ENCODE measurements at regions not wholly inside any gene's neighbourhood (a gene's known extent, or its start where the extent isn't known, plus 50 kb on each side); places are given as distances from the start of the nearest gene placed in this dataset.

DNA sequence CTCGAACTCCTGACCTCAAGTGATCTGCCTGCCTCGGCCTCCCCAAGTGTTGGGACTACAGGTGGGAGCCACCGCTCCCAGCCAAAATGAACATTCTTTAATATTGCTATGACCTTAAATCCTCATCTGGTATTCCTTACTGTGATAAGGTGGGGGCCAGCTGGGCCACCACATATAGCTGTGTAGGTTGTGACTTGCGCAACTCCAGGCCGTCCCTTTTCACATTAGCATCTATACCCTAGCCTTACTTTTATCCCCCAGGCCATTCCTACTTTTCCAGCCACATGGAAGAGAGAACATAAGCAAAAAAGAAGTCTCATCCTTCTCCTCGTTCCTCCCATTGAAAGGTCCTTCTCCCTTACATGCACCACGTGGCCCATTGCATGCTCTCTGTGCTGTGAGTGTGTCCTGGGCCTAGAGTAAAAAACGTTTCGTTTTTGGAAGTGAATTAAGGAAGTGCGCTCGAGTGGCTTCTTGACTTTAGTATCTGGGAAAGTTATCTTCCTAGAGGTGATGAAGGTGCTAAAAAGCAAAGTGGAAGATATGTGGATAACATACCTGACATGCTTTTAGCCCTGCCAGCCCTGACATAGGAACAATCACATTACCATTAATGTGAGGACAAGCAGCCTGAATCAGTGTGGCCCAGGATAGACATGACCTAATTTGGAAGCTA, 56.8 kb upstream of the KIF13A start:
- H3K9me1 ChIP-seq (ENCODE audit: control insufficient read depth, insufficient read depth, low read length) = no peaks in the 10 kb centered on the region
- H2AFZ ChIP-seq (ENCODE audit: low read depth, low read length) = peak overlapping the region; percentile 85
- no peak overlapping the region for H3K27ac ChIP-seq (ENCODE audit: extremely low read depth, low read depth, low read length)
- in situ Hi-C loops (cut with MboI) (no loop called here), intact Hi-C loops (cut with micrococcal nuclease) (no loop called here)
- POLR2A ChIA-PET = interaction anchor here (0.6 to 1.3 kb wide), 3 partner anchors 10 to 214 kb away, joined by 3 to 4 read pairs (median 4); no protein-coding TSS in a partner anchor
- H3K4me1 ChIP-seq (replicated peaks in 1 of 2; ENCODE audit: control insufficient read depth in 2 of 2, insufficient read depth in 2 of 2, low read length in 2 of 2) = peaks cover 13 to 17% of the 10 kb centered on the region in 2 experiments
- H3K36me3 ChIP-seq (ENCODE audit: control insufficient read depth, insufficient read depth, low read length) = no peaks in the 10 kb centered on the region
- no peak overlapping the region for H3K4me3 ChIP-seq
- H3K4me2 ChIP-seq (ENCODE audit: insufficient read depth, low read length) = no peak overlapping the region
- CTCF ChIA-PET (ENCODE audit: low intra/inter-chr PET ratio) = no interaction called here
- H3K79me2 ChIP-seq (ENCODE audit: control insufficient read depth, insufficient read depth, low read length) = no peaks in the 10 kb centered on the region
- H3K9ac ChIP-seq (ENCODE audit: insufficient read depth in 1 of 2, low read depth in 2 of 2, low read length in 2 of 2) = no peak overlapping the region; a peak in 1 of 4 replicates
- no peaks in the 10 kb centered on the region for H3K27me3 ChIP-seq (ENCODE audit: control insufficient read depth in 2 of 2, insufficient read depth in 2 of 2, low read length in 2 of 2)
- H4K20me1 ChIP-seq (replicated peaks; ENCODE audit: control insufficient read depth, insufficient read depth, low read length) = no peaks in the 10 kb centered on the region
- WGBS (ENCODE audit: insufficient coverage, low coverage, missing lambda C conversion rate) = 59% methylated on average over 11 of the region's 11 CpGs
- DNase-seq (ENCODE audit: extremely low read depth in 1 of 4, low spot score in 3 of 4) (peak in 1 of 4 experiments; percentile 18), ATAC-seq (peak; percentile 14; the same call in 2 of the 3 replicates), FAIRE-seq (peak; percentile 52)
- no peaks in the 10 kb centered on the region for H3K9me3 ChIP-seq (replicated peaks; ENCODE audit: control insufficient read depth, insufficient read depth, low read depth, low read length)
- BruUV-seq (replicated peaks) = no TSS peak
- TF ChIP-seq STAT5B (CRISPR knock-in tag; IDR thresholded peaks at IDR 0.05) (no peak), BCL6 (CRISPR knock-in tag; IDR thresholded peaks at IDR 0.05) (no peak), SPI1 (IDR thresholded peaks at IDR 0.05; ENCODE audit: borderline replicate concordance, low read depth, low read length) (peak; percentile 81), ZNF23 (CRISPR knock-in tag; IDR thresholded peaks at IDR 0.05) (no peak), CXXC5 (CRISPR knock-in tag; IDR thresholded peaks at IDR 0.05) (no peak), ADNP (tag; IDR thresholded peaks at IDR 0.05) (0 out of 2 replicates have a peak, but pooled peaks have one; percentile 9), SMARCE1 (IDR thresholded peaks at IDR 0.05) (no peak), CEBPB (tag; IDR thresholded peaks at IDR 0.05) (peak; percentile 95), PHF21A (IDR thresholded peaks at IDR 0.05; ENCODE audit: borderline replicate concordance, low read depth) (no peak), SMARCB1 (IDR thresholded peaks at IDR 0.05; ENCODE audit: insufficient read length, low read depth) (no peak), YY1 (IDR thresholded peaks at IDR 0.05; ENCODE audit: borderline replicate concordance in 1 of 3, control insufficient read depth in 1 of 3, extremely low read depth in 1 of 3, insufficient read depth in 3 of 3, insufficient read length in 1 of 3, insufficient replicate concordance in 2 of 3, low read depth in 1 of 3, low read length in 2 of 3) (no peak), BRD9 (IDR thresholded peaks at IDR 0.05; ENCODE audit: low read depth, partially characterized antibody) (no peak), XRCC5 (IDR thresholded peaks at IDR 0.05; ENCODE audit: low read depth, low read length) (no peak), HNRNPH1 (optimal IDR thresholded peaks at IDR 0.05; ENCODE audit: low read depth, low read length) (no peak), U2AF1 (optimal IDR thresholded peaks at IDR 0.05; ENCODE audit: low read depth, low read length) (no peak), ZC3H4 (CRISPR knock-in tag; IDR thresholded peaks at IDR 0.05; ENCODE audit: borderline replicate concordance) (no peak), FOXP1 (CRISPR knock-in tag; IDR thresholded peaks at IDR 0.05) (no peak), RAD21 (CRISPR knock-in tag; conservative IDR thresholded peaks at IDR 0.05 in 1 of 2, IDR thresholded peaks at IDR 0.05 in 1 of 2) (no peak), ZNF583 (CRISPR knock-in tag; IDR thresholded peaks at IDR 0.05) (0 out of 2 replicates have a peak, but pooled peaks have one; percentile 68)
- TF ChIP-seq, protein P1, sequence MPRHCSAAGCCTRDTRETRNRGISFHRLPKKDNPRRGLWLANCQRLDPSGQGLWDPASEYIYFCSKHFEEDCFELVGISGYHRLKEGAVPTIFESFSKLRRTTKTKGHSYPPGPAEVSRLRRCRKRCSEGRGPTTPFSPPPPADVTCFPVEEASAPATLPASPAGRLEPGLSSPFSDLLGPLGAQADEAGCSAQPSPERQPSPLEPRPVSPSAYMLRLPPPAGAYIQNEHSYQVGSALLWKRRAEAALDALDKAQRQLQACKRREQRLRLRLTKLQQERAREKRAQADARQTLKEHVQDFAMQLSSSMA (CRISPR knock-in tag; IDR thresholded peaks at IDR 0.05) = no peak
- TF ChIP-seq, protein P2, sequence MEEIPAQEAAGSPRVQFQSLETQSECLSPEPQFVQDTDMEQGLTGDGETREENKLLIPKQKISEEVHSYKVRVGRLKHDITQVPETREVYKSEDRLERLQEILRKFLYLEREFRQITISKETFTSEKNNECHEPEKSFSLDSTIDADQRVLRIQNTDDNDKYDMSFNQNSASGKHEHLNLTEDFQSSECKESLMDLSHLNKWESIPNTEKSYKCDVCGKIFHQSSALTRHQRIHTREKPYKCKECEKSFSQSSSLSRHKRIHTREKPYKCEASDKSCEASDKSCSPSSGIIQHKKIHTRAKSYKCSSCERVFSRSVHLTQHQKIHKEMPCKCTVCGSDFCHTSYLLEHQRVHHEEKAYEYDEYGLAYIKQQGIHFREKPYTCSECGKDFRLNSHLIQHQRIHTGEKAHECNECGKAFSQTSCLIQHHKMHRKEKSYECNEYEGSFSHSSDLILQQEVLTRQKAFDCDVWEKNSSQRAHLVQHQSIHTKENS (CRISPR knock-in tag; IDR thresholded peaks at IDR 0.05) = no peak
- TF ChIP-seq, protein P3, sequence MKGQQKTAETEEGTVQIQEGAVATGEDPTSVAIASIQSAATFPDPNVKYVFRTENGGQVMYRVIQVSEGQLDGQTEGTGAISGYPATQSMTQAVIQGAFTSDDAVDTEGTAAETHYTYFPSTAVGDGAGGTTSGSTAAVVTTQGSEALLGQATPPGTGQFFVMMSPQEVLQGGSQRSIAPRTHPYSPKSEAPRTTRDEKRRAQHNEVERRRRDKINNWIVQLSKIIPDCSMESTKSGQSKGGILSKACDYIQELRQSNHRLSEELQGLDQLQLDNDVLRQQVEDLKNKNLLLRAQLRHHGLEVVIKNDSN (CRISPR knock-in tag; IDR thresholded peaks at IDR 0.05) = peak; percentile 81
